HG03571 (cell line): ENCODE measurements at regions not wholly inside any gene's neighbourhood (a gene's known extent, or its start where the extent isn't known, plus 50 kb on each side); places are given as distances from the start of the nearest gene placed in this dataset.
A peak's percentile ranks its signal among the peaks of the same experiment; 100 is the strongest.
"Not testable (repeated sequence)": the region's sequence is repeated elsewhere in the genome, so short reads cannot be mapped to it uniquely, and the experiment has no call there.

ENCODE experiments used
- ATAC-seq: cut with Tn5 transposase; IDR thresholded peaks from one replicate; pipeline ENCODE4 v1.9.1; 2021; ENCODE audit not compliant: unreplicated experiment

- ATAC-seq = no peak
Observed at GRCh38 chr14:77985211-77985615, 185.0 kb upstream of the NRXN3 start.

DNA sequence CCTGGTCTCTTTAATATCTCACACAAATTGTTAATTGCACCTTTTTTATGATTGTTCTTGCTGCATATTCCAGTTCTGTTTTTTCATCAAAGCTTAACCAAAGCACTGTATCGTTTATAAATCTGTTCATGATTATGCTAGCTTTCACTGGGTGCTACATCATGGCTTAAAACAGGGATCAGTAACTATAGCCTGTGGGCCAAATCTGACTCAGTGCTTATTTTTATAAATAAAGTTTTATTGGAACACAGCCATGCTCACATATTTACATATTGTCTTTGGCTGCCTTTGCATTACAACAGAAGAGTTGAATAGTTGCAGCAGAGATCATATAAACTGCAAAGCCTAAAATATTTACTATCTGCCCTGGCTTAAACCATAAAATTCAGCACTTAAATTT lies 183.4 kb upstream of the NRXN3 start:
- ATAC-seq = no peak

DNA sequence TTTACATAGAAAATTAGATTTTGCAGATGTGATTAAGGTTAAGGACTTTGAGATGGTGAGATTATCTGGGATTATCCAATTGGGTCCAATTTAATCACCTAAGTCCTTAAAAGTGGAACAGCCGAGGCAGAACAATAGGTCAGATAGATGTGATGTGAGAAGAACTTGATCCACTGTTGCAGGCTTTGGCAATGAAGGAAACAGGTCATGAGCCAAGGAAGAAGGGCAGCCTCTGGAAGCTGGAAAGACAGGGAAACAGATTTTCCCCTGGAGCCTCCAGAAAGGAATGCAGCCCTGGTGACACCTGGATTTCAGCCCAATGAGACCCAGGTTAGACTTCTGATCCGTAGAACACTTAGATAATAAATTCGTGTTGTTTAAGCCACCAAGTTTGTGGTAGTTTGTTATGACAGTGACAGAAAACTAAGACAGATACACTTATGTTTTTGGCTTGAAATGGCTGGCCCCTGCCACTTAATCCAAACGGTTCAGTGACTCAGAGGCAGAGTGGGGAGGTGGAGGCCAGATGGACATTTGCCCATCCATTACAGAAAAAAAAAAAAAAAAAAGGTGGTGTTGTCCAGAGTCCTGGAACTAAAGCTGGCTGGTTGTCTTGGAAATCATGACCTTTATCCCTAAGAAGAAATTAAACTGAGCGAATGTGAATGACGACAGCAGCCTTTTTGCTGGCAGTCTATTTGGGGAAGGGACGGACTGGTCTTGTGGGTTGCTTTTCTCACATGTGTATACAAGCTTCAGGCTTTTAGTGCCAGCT lies 181.9 kb upstream of the NRXN3 start:
- ATAC-seq = no peak

DNA sequence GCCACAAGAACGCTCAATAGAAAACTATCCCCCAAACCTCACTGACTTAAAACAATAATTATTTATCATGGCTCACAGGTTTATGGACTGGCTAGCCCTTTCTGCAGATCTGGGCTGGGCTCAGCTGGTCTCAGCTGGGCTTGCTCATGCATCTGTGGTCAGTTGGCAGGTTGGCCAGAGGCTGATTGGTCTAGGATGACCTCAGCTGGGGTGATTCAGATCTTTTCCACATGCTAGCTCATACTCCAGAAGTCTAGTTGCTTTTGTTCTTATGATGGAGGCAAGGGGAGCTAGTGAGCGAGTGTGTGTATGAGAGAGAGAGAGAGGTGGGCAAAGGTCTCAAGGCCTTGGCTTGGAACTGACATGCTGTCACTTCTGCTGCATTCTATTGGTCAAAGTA lies 181.2 kb upstream of the NRXN3 start:
- ATAC-seq = no peak

DNA sequence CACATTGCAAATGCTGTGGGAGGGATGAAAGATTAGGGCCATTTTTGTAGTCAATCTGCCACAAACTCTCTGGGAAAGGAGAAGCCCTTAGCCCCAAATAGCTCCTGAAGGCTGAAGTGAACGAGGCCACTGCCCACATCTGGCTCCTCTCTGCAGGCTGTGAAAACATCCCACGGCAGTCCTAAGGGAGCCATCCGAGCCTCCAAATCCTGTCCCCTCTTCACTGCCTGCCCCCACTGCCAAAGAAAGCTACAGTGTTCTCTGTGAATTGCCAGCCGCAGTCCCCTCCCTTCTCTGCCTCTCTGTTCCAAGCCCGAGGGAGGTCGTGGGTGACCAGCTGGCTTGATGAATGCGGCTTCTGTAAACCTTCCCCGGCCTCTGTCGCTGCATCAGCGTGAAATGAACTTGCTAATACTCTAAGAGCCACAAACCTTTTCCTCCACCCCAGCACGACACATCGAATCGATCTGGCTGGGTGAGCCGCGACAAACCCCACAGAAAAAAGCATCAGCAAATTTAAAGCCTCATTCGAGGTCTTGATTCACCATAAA lies 180.7 kb upstream of the NRXN3 start:
- no peak for ATAC-seq

GRCh38 chr14:77990337-77990736 lies 179.8 kb upstream of the NRXN3 start:
- no peak for ATAC-seq

DNA sequence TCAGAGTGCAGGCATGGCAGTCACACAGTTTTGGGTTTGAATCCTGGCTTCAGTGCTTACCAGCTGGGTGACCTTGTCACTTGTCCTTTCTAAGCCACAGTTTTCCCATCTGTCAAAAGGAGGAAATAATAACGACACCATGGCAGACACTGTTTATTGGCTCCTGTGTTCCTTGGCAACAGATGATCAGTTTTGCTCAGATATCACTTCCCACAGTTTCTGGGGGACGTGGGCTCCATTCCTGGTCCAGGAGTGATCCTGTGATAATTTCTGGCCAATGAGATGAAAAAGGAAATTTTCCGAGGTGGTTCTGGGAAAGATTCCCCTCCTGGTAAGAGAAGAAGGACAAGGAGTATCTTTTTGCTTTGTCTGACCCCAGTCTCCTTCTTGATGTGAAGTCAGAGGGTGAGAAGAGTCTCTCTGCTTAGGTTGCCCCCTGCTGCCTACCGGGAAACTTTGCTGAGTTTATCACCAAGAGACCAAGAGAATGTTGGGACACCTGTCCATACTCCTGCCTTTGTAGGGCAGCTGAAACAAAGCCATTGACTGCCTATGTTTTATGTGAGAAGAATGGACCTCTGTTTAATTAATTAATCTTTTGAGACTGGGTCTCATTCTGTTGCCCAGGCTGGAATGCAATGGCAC lies 178.9 kb upstream of the NRXN3 start:
- no peak for ATAC-seq

DNA sequence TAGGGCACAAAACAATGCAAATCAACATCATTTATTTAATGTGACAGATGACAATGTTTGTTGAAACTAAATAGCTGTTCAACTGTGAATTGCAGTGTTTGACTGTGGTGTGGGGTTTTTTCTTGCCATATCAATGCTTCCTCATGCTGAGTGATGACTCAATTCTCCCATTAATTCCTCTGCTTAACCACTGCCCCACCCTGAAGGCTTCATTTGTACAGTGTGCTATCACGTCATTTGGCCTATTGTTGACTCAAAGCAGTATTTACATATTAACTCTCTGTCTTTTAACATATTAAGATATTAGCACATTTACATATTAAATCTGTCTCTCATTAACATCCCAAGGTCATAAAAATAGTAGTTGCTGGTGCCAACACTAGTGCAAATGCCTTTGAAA lies 164.8 kb upstream of the NRXN3 start:
- ATAC-seq = peak; percentile 64

DNA sequence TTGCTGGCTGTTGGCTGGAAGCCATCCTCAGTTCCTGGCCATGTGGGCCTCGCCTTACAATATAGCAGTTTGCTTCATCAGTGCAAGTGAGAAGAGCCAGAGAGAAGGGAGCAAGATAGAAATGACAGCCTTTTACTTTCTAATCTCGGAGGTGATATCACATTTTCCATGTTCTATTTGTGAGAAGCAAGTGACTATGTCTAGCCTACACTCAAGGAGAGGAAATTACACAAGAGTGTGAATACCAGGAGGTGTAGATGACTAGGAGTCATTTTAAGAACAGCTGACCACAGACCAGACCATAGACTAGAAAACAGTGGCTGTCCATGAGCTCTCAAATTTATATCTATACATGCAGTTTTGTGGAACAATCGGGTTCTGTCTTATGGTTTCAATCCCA lies 163.0 kb upstream of the NRXN3 start:
- no peak for ATAC-seq

DNA sequence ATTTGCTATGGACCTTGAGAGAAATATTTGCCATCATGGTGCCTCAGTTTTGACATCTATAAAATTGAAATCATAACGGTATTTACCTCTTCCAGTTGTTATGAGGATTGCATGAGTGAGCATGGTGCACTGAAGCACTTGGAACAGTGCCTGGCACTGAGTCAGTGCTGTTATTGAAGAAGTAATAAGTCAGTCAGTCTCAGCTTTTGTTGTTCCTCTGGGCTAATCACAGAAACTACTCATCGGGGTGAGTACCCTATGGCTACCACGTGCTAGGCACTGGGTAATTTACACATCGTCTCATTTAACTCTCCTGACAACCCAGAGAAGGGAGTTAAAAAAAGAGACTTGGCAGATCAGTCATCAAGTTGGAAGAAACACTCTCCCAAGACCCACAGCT lies 159.5 kb upstream of the NRXN3 start:
- ATAC-seq = no peak

- ATAC-seq = not testable (repeated sequence)
Observed at GRCh38 chr14:78013911-78014310, 156.3 kb upstream of the NRXN3 start.

DNA sequence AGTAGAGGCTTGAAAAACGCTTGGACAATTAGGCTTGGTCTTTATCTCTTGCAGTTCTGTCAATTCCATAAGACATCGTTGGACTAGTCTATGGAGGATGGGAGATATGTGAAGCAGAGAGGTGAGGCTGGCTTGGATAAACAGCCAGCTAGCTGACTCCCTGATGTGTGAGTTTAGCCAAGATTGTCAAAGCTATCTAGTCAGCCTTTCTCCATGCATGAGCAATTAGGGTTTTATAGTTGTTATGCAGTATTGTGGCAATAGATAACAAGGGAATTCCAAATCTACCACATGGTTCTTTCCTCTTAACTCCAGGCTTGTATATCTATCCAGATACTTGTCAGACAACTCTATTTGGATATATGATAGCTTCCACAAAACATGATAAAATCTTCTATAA lies 153.6 kb upstream of the NRXN3 start:
- no peak for ATAC-seq

DNA sequence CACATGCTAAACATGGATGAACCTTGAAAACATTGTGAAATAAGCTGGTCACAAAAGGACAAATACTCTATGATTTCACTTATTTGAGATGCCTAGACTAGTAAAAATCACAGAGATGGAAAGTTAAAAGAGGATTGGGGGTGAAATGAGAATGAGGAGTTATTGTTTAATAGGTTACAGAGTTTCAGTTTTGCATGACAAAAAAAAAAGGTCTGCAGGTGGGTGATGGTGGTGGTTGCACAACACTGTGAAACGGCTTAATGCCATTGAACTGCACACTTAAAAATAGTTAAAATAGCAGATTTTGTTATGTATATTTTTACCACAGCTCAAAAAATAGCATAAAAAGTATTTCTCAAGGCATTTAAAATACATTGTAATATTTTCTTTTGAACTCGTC lies 151.9 kb upstream of the NRXN3 start:
- no peak for ATAC-seq

DNA sequence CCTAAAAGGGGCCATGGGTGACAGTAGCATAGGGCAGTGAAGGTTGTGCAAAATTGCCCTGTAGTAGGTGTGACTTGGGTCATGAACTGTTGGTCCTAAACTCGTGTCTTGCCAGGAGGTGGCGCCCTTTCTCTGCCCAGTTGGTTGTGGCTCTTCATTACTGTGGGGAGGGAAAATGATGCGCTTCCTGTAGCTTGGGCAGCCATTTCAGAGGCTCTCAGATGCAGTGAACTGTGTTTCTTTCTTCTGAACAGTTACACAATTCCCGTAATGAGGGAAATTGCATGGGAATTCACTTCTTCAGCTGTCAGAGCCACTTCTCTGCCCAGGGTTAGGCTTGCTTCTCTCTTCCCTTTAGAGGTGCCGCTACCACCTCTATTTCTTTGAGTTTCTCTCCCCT lies 148.1 kb upstream of the NRXN3 start:
- ATAC-seq = peak; percentile 84

DNA sequence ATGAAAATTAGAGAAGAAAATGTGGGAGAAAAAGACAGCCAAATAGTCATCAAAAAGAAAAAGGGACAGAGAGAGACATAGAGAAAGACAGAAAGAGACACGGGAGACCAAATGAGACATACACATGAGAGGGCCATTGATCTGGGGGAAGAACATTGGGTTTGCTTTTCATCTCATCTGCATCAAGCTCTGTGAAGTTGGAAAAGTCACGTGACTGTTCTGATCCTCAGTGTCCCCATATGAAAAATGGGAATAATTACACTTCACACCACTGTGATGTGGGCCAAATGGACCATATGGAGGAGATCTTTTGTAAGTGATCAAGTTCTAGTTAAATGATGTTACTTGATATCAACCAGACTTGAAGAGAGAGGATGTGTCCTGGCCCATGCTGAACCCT lies 147.1 kb upstream of the NRXN3 start:
- no peak for ATAC-seq

- ATAC-seq = no peak
Observed at GRCh38 chr14:78028471-78028870, 141.7 kb upstream of the NRXN3 start.

DNA sequence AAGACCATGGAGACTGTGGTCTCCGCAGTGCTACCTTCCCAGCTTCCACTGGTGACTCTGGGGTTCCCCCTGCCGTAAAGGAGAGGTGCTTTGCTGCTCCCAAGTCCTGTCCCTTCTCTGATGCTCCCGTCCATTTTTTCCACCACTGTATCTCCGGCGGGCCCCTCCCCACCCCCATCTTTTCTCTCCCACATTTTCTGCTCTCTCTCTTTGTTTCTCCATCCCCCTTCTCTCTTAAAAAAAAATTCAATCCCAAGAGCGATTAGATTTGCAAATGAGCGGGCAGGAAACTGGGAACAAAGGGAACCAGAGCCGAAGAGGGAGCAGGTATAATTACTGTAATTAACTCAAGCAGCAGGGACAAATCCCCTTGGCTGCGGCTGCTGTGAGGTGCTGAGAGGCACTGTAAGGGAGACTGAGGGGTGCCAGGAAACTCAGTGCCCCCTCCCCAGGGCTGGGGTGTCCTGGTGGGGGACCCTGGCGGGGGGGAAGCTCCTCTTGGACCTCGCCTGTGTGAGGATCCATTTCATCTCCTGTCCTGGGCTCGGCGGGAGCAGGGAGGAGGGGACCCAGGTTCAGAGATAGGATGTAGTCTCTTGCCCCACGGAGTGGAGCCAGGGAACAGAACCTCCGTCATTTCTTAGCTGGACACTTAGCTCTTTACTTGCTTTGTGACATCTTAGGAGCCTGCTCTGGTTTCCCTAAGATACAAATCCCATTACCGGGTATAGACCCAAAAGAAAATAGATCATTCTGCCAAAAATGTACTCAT lies 140.4 kb upstream of the NRXN3 start:
- ATAC-seq = no peak

- ATAC-seq = no peak
Observed at GRCh38 chr14:78043349-78043748, 126.8 kb upstream of the NRXN3 start.

- ATAC-seq = no peak
Observed at GRCh38 chr14:78048120-78048519, 122.1 kb upstream of the NRXN3 start.

GRCh38 chr14:78056890-78057289 lies 113.3 kb upstream of the NRXN3 start:
- not testable (repeated sequence) for ATAC-seq

DNA sequence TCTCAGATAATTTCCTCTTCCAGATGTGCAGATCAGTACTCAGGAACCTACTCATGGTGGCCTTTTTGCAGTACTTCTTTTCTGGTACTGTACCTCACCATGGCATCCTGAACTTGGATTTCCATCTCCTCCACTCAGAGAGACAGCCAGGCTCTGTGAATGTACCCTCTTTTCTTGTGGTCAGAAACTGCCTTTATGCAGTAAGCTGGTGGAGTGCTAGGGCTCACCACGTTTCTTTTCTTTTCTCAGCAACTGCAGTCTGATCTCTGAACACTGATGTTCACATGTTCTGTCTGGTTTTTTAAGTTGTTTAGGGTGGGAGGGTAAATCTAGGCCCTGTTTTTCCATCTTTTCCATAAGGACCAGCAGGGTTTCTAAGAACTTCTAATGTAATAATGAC lies 99.8 kb upstream of the NRXN3 start:
- no peak for ATAC-seq
